ENCODE measurements at regions not wholly inside any gene's neighbourhood (a gene's known extent, or its start where the extent isn't known, plus 50 kb on each side); places are given as distances from the start of the nearest gene placed in this dataset.
"Not testable (repeated sequence)": the region's sequence is repeated elsewhere in the genome, so short reads cannot be mapped to it uniquely, and the experiment has no call there.

DNA sequence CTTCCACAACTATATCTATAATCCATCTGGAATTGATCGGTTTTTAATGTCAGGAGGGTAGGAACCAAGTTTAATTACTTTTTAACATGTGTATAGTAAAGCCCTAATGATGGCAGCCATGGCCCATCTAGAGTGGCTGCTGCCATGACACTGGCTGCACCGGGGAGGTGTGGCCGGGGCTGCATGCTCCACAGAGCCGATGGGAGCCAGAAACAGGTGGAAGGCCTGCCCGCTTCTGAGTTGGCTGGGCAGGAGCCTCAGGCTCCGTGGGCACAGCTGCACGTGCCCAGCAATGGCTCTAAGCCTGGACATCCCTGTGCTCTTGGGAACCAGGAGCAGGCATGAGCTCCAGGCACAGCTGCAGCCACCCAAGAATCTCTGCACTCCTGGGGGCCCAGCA lies 73.0 kb downstream of the GBP6 start:
- no peaks in the 10 kb centered on the region for H3K4me1 Mint-ChIP-seq
- H3K27me3 Mint-ChIP-seq: peaks cover 0 to 3% (median 0%) of the 10 kb centered on the region in 5 donors
- ATAC-seq (no peak), DNase-seq (no peak)
- H3K4me3 Mint-ChIP-seq: no peak overlapping the region
- POLR2A ChIA-PET: no interaction called here
- H3K9me3 Mint-ChIP-seq: peaks cover 0 to 35% (median 24%) of the 10 kb centered on the region in 9 donors
- H3K36me3 Mint-ChIP-seq: peaks cover 0 to 14% (median 14%) of the 10 kb centered on the region in 3 donors
- no peak overlapping the region for H3K27ac Mint-ChIP-seq

- POLR2A ChIA-PET, H3K27me3 Mint-ChIP-seq, H3K4me3 Mint-ChIP-seq, ATAC-seq, H3K4me1 Mint-ChIP-seq, DNase-seq, H3K27ac Mint-ChIP-seq: not testable (repeated sequence)
- Mint-ChIP-seq H3K36me3 (peaks cover 0 to 14% (median 14%) of the 10 kb centered on the region in 3 donors), H3K9me3 (peaks cover 0 to 35% (median 25%) of the 10 kb centered on the region in 9 donors)
These were observed 74.4 kb downstream of the GBP6 start for GRCh38 chr1:89438301-89438700.

- DNase-seq (no peak), ATAC-seq (no peak)
- no peaks in the 10 kb centered on the region for H3K4me1 Mint-ChIP-seq
- H3K4me3 Mint-ChIP-seq: no peak overlapping the region
- peaks cover 0 to 35% (median 25%) of the 10 kb centered on the region in 9 donors for H3K9me3 Mint-ChIP-seq
- no peak overlapping the region for H3K27ac Mint-ChIP-seq
- H3K36me3 Mint-ChIP-seq: peaks cover 0 to 20% (median 14%) of the 10 kb centered on the region in 3 donors
- H3K27me3 Mint-ChIP-seq: peaks cover 0 to 7% (median 2%) of the 10 kb centered on the region in 5 donors
- POLR2A ChIA-PET: interaction anchor here (0.6 kb wide), 1 partner anchor 515 kb away, joined by 7 read pairs; no protein-coding TSS in a partner anchor
These were observed 77.1 kb downstream of the GBP6 start for GRCh38 chr1:89440911-89441310.

DNA sequence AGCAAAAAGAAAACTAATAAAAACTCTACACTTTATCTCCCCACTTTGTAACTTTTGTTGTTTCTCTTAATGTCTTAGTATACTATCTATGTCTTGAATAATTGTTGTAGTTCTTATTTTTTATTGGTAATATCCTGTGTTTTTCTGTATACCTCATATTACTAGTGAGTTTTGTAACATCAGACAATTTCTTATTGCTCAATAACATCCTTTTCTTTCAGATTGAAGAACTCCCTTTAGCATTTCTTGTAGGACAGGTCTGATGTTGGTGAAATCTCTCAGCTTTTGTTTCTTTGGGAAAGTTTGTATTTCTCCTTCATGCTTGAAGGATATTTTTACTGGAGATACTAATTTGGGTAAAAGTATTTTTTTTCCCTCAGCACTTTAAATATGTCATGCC lies 79.8 kb upstream of the LRRC8B start:
- Mint-ChIP-seq H3K4me3 (no peak overlapping the region), H3K36me3 (peaks cover 0 to 12% (median 0%) of the 10 kb centered on the region in 3 donors), H3K27me3 (peaks cover 4 to 15% (median 13%) of the 10 kb centered on the region in 5 donors), H3K9me3 (peaks cover 0 to 11% (median 6%) of the 10 kb centered on the region in 9 donors), H3K4me1 (no peaks in the 10 kb centered on the region), H3K27ac (no peak overlapping the region)
- POLR2A ChIA-PET: no interaction called here
- ATAC-seq: no peak
- no peak for DNase-seq

DNA sequence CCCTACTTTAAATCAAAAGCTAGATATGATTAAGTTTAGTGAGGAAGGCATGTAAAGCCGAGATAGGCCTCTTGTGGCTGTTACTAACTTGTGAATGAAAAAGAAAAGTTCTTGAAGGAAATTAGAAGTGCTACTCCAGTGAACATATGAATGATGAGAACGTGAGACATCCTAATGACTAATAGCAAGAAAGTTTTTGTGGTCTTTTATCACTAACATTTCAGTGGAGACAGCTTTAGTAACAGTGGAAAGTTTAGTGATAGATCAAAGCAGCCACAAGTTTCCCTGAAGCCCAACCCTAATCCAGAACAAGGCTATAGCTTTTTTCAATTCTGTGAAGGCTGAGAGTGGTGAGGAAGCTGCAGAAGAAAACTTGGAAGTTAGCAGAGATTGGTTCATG lies 73.6 kb upstream of the LRRC8B start:
- POLR2A ChIA-PET: no interaction called here
- no peak for ATAC-seq
- DNase-seq: no peak
- Mint-ChIP-seq H3K36me3 (no peaks in the 10 kb centered on the region), H3K9me3 (no peaks in the 10 kb centered on the region), H3K27me3 (peaks cover 4 to 19% (median 8%) of the 10 kb centered on the region in 5 donors), H3K4me3 (no peak overlapping the region), H3K4me1 (peaks cover 5 to 9% (median 7%) of the 10 kb centered on the region in 4 donors), H3K27ac (peak overlapping the region in 1 of 10 donors; percentile 8)

DNA sequence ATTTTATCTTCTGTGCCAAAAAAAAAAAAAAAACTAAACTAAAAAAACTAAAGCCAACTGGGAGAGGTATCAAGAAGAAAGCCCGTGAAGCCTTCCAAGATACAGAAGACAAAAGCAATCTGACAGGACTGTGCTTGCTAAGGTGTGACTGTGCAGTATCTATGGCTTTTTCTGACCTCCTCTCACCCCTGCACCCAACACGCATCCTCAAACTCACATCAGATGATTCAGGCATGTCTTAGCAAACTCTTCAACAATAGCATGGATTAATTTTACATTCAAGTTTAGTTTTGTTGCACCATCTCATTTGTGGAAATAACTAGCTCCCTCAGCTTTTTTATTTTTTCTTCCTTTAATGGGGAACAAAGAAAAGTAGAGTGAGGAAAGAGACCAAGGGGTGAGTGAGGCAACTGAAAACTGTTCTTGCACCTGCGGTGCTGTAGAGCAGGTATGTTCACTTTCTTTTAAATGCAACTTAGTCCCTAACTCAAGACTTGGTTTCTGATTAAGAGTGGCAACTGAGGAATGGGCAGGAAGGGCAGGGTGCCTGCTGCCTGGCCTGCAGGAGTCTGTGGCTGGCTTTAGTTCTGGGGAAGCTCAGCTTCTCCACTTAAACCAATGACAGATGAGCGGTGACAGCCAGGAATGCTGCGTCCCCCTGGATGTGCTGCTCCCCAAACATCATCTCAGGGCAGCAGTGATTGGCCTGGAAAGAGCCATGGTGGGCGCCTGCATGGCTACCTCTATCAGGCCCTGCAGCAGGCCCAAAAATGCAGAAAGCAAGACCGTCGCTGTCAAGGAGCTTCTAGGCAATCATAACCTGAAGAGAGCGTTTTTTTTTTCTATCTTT lies 71.3 kb upstream of the LRRC8B start:
- Mint-ChIP-seq H3K36me3 (no peaks in the 10 kb centered on the region), H3K27ac (no peak overlapping the region), H3K9me3 (no peaks in the 10 kb centered on the region), H3K4me3 (no peak overlapping the region), H3K4me1 (peaks cover 5 to 9% (median 7%) of the 10 kb centered on the region in 4 donors), H3K27me3 (peaks cover 5 to 13% (median 8%) of the 10 kb centered on the region in 5 donors)
- POLR2A ChIA-PET: interaction anchor here (0.7 kb wide), 1 partner anchor 310 kb away, joined by 4 read pairs; no protein-coding TSS in a partner anchor
- ATAC-seq (no peak), DNase-seq (no peak)

GRCh38 chr1:89454845-89455521 lies 69.6 kb upstream of the LRRC8B start:
- Mint-ChIP-seq H3K27ac (no peak overlapping the region), H3K36me3 (no peaks in the 10 kb centered on the region), H3K9me3 (no peaks in the 10 kb centered on the region), H3K4me3 (no peak overlapping the region), H3K4me1 (peaks cover 5 to 9% (median 7%) of the 10 kb centered on the region in 4 donors), H3K27me3 (peaks cover 2 to 16% (median 9%) of the 10 kb centered on the region in 5 donors)
- DNase-seq: peak; percentile 16 to 78 (median 64)
- POLR2A ChIA-PET: no interaction called here
- ATAC-seq: peak; percentile 83 to 89

GRCh38 chr1:89457046-89457445 lies 67.6 kb upstream of the LRRC8B start:
- H3K36me3 Mint-ChIP-seq: no peaks in the 10 kb centered on the region
- no peak for ATAC-seq
- H3K4me3 Mint-ChIP-seq: no peak overlapping the region
- peaks cover 11 to 37% (median 28%) of the 10 kb centered on the region in 5 donors for H3K27me3 Mint-ChIP-seq
- POLR2A ChIA-PET: no interaction called here
- DNase-seq: no peak
- H3K9me3 Mint-ChIP-seq: no peaks in the 10 kb centered on the region
- H3K4me1 Mint-ChIP-seq: peaks cover 0 to 1% (median under 1%) of the 10 kb centered on the region in 4 donors
- no peak overlapping the region for H3K27ac Mint-ChIP-seq

GRCh38 chr1:89459081-89459480 lies 65.5 kb upstream of the LRRC8B start:
- Mint-ChIP-seq H3K36me3 (no peaks in the 10 kb centered on the region), H3K27me3 (peaks cover 20 to 57% (median 39%) of the 10 kb centered on the region in 5 donors), H3K27ac (no peak overlapping the region), H3K4me3 (no peak overlapping the region), H3K9me3 (no peaks in the 10 kb centered on the region), H3K4me1 (peaks cover 6 to 11% (median 7%) of the 10 kb centered on the region in 4 donors)
- DNase-seq (no peak), ATAC-seq (no peak)
- POLR2A ChIA-PET: no interaction called here

GRCh38 chr1:89460325-89460724 lies 64.3 kb upstream of the LRRC8B start:
- no peak for ATAC-seq

GRCh38 chr1:89462250-89462649 lies 62.4 kb upstream of the LRRC8B start:
- POLR2A ChIA-PET: interaction anchor here (0.6 kb wide), 1 partner anchor 291 kb away, joined by 3 read pairs; no protein-coding TSS in a partner anchor
- Mint-ChIP-seq H3K4me1 (peaks cover 7 to 16% (median 14%) of the 10 kb centered on the region in 4 donors), H3K36me3 (no peaks in the 10 kb centered on the region), H3K4me3 (no peak overlapping the region), H3K27ac (no peak overlapping the region), H3K27me3 (peaks cover 31 to 70% (median 52%) of the 10 kb centered on the region in 5 donors), H3K9me3 (no peaks in the 10 kb centered on the region)
- ATAC-seq (no peak), DNase-seq (no peak)

More at GRCh38 chr1:89460325-89460724, 64.3 kb upstream of the LRRC8B start:
- Mint-ChIP-seq H3K27me3 (peaks cover 24 to 70% (median 50%) of the 10 kb centered on the region in 5 donors), H3K4me3 (no peak overlapping the region), H3K9me3 (no peaks in the 10 kb centered on the region), H3K4me1 (peaks cover 5 to 16% (median 13%) of the 10 kb centered on the region in 4 donors), H3K36me3 (no peaks in the 10 kb centered on the region), H3K27ac (no peak overlapping the region)
- POLR2A ChIA-PET: no interaction called here
- no peak for DNase-seq

DNA sequence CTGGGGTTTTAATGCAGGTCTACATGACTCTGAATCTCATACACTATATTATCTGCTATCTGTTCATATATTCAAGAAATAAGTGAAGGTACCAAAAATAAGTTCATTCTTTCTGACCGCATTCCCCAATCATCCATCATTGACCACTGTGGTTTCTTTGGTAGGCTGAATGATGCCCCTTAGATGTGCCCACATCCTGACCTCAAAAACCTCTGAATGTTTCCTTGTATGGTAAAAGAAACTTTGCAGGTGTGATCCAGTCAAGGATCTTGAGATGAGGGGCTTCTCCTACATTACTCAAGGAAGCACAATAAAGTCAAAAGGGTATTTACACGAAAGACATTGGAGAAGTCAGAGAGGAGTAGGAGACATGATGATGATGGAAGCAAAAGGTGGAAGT lies 60.6 kb upstream of the LRRC8B start:
- POLR2A ChIA-PET: no interaction called here
- Mint-ChIP-seq H3K9me3 (no peaks in the 10 kb centered on the region), H3K27ac (no peak overlapping the region), H3K36me3 (no peaks in the 10 kb centered on the region), H3K4me1 (peaks cover 7 to 16% (median 14%) of the 10 kb centered on the region in 4 donors), H3K27me3 (peaks cover 30 to 69% (median 54%) of the 10 kb centered on the region in 5 donors), H3K4me3 (peak overlapping the region in 1 of 10 donors; percentile 35)
- DNase-seq (peak in 5 of 10 donors; percentile 8 to 32 (median 16)), ATAC-seq (peak; percentile 39 to 61)

DNA sequence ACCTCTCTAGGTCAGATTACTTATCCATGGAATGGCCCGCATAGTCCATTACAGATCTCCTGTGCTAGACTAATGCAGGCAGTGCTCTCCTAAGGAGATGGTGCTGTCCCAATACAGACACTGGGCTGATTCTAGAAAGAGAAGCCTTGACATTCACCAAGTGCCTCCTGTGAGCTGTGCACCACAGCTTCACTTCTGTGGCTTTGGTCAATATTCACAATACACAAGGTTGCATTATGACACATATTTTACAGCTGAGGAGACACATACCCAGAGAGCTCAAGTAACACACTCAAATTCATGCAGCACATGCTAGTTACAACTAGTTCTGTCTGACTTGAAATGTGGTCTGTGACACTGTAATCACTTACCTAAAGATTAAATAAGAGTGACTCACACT lies 59.4 kb upstream of the LRRC8B start:
- Mint-ChIP-seq H3K36me3 (no peaks in the 10 kb centered on the region), H3K27me3 (peaks cover 29 to 65% (median 50%) of the 10 kb centered on the region in 5 donors), H3K4me3 (no peak overlapping the region), H3K27ac (no peak overlapping the region), H3K4me1 (peaks cover 7 to 16% (median 14%) of the 10 kb centered on the region in 4 donors), H3K9me3 (no peaks in the 10 kb centered on the region)
- no peak for DNase-seq
- peak in 1 of 2 donors; percentile 40 for ATAC-seq
- POLR2A ChIA-PET: no interaction called here

All from naive thymus-derived CD8-positive, alpha-beta T cell (primary cell).